Panc1 (cell line): ENCODE measurements at regions not wholly inside any gene's neighbourhood (a gene's known extent, or its start where the extent isn't known, plus 50 kb on each side); places are given as distances from the start of the nearest gene placed in this dataset.

Experiments used
- POLR2AphosphoS5 ChIP-seq: IDR thresholded peaks from 2 replicates; pipeline ENCODE4 v1.6.1; 2012; ENCODE audit warnings: mild to moderate bottlenecking, low read depth, low read length, moderate library complexity
- SIN3A ChIP-seq: IDR thresholded peaks from 2 replicates; pipeline ENCODE4 v1.6.1; 2012; ENCODE audit warnings: low read depth, mild to moderate bottlenecking, low read length, moderate library complexity, borderline replicate concordance; ENCODE audit not compliant: insufficient read depth
- TF ChIP-seq, protein P1 (sequence below): fragments of 450-650 bp; IDR thresholded peaks from 2 replicates; pipeline ENCODE4 v1.5.1; 2017; ENCODE audit warnings: mild to moderate bottlenecking
- TF ChIP-seq, protein P2 (sequence below), 2 experiments: IDR thresholded peaks; 2 replicates each; pipeline ENCODE4 v1.6.1; 2011 to 2012; ENCODE audit warnings: low read depth in 2 of 2, control low read depth in 1 of 2, low read length in 1 of 2, mild to moderate bottlenecking in 1 of 2, moderate library complexity in 1 of 2; ENCODE audit not compliant: insufficient read depth in 1 of 2

DNA sequence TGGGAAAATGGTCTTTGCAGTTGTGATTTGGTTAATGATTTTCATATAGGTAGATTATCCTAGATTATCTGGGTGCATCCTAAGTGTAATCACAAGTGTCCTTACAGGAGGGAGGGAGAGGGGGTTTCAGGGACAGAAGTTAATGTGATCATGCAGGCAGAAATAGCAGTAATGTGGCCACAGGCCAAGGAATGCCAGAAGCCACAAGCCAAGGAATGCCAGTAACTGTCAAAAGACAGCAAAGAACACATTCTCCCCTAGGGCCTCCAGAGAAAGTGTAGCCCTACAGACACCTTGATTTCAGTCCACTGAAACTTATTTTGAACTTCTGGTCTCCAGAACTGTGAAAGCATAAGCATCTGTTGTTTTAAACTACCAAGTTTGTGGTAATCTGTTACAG is 2074.5 kb downstream of the MAT2B start:
- TF ChIP-seq, protein P1, sequence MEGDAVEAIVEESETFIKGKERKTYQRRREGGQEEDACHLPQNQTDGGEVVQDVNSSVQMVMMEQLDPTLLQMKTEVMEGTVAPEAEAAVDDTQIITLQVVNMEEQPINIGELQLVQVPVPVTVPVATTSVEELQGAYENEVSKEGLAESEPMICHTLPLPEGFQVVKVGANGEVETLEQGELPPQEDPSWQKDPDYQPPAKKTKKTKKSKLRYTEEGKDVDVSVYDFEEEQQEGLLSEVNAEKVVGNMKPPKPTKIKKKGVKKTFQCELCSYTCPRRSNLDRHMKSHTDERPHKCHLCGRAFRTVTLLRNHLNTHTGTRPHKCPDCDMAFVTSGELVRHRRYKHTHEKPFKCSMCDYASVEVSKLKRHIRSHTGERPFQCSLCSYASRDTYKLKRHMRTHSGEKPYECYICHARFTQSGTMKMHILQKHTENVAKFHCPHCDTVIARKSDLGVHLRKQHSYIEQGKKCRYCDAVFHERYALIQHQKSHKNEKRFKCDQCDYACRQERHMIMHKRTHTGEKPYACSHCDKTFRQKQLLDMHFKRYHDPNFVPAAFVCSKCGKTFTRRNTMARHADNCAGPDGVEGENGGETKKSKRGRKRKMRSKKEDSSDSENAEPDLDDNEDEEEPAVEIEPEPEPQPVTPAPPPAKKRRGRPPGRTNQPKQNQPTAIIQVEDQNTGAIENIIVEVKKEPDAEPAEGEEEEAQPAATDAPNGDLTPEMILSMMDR, result no peak
- TF ChIP-seq SIN3A (no peak), POLR2AphosphoS5 (no peak)
- TF ChIP-seq, protein P2, sequence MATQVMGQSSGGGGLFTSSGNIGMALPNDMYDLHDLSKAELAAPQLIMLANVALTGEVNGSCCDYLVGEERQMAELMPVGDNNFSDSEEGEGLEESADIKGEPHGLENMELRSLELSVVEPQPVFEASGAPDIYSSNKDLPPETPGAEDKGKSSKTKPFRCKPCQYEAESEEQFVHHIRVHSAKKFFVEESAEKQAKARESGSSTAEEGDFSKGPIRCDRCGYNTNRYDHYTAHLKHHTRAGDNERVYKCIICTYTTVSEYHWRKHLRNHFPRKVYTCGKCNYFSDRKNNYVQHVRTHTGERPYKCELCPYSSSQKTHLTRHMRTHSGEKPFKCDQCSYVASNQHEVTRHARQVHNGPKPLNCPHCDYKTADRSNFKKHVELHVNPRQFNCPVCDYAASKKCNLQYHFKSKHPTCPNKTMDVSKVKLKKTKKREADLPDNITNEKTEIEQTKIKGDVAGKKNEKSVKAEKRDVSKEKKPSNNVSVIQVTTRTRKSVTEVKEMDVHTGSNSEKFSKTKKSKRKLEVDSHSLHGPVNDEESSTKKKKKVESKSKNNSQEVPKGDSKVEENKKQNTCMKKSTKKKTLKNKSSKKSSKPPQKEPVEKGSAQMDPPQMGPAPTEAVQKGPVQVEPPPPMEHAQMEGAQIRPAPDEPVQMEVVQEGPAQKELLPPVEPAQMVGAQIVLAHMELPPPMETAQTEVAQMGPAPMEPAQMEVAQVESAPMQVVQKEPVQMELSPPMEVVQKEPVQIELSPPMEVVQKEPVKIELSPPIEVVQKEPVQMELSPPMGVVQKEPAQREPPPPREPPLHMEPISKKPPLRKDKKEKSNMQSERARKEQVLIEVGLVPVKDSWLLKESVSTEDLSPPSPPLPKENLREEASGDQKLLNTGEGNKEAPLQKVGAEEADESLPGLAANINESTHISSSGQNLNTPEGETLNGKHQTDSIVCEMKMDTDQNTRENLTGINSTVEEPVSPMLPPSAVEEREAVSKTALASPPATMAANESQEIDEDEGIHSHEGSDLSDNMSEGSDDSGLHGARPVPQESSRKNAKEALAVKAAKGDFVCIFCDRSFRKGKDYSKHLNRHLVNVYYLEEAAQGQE (IDR thresholded peaks at IDR 0.05; ENCODE audit: insufficient read depth in 1 of 2, low read depth in 2 of 2, low read length in 1 of 2), result no peak
